Activated CD4-positive, alpha-beta T cell treated with anti-CD3 and anti-CD28 coated beads for 48 hours (primary cell): ENCODE measurements at regions not wholly inside any gene's neighbourhood (a gene's known extent, or its start where the extent isn't known, plus 50 kb on each side); places are given as distances from the start of the nearest gene placed in this dataset.
"Not testable (repeated sequence)": the region's sequence is repeated elsewhere in the genome, so short reads cannot be mapped to it uniquely, and the experiment has no call there.

Experiments
- DNase-seq: peaks from one replicate; pipeline ENCODE4 v3.0.0-alpha.2; 2020

- no peak for DNase-seq
Measured at GRCh38 chr5:155626592-155626991, 613.0 kb downstream of the KIF4B start.

DNA sequence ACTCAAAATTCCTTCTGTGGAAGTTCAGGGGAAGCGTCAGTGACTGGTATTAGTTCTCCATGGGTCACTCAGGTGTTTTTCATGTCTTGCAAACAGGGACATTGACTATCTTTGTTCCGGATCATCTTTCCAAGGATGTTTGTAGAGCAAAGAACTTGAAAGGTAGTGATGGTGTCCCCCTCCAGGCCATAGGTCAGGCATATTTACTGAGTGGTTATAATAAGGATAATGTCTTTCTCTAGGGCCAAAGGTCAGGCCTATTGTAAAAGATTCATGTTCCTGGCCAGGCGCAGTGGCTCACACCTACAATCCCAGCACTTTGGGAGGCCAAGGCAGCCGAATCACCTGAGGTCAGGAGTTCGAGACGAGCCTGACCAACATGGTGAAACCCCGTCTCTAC lies 614.8 kb downstream of the KIF4B start:
- DNase-seq: no peak

DNA sequence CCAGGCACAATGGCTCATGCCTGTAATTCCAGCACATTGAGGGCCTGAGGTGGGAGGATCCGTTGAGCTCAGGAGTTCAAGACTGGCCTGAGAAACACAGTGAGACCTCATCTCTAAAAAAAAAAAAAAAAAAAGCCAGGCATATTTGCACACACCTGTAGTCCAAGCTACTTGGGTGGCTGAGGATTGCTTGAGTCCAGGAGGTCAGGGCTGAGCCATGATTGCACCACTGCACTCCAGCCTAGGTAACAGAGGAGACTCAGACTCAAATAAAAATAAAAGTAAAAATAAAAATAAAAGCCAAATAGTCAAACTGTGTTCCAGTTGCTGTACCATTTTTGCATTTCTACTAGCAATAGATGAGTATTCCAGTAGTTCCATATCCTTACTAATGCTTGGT lies 616.0 kb downstream of the KIF4B start:
- no peak for DNase-seq

GRCh38 chr5:155631116-155631515 lies 617.6 kb downstream of the KIF4B start:
- DNase-seq: no peak

DNA sequence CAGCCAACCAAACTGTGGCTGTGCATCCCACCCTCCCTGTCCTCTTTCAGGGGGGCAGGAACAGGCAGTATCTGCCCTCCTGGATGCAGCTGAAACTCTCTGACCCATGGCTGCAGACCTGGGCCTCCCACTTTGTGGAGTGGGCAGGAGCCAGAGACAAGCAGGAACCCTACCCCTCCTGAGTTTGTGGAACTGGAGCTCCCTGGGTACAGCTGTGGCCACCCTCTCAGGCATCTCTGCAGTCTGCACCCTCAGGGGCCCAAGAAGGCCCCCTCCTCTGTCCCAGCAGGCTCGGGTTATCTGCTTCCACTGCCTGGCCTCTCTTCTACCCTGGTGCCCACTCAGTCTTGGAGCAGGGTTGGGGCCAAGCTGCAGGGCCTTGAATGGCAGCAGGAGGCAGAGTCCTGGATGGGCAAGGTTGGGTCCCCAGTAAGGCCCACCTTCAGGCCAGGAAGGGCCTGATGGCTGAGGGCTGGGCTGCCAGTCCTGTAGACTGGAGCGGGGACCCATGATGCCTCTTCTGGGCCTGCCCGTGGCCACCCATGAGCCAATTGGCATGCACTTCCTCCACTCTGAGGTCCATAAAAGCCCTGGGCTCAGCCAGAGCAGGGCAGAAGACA lies 619.9 kb downstream of the KIF4B start:
- no peak for DNase-seq

DNA sequence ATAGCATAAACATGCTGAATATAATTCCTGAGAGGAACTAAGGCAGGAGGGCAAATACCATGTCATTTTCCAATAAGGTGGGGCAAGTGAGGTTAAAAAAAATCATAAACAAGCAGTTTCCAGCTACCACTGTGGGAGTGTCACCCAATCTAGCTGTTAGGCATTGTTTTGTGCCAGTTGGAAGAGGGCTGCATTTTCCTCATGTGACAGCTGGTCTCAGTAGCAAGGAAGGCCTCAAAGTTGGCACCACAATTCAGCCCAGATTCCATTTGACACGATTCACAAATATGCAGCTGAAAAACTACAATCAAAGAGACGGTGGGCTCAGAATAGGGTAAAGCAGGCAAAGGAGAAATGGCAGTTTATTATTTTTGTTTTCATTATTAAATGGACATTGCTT lies 636.1 kb downstream of the KIF4B start:
- DNase-seq: no peak

- DNase-seq: no peak
Measured at GRCh38 chr5:155655569-155655968, 642.0 kb downstream of the KIF4B start.

DNA sequence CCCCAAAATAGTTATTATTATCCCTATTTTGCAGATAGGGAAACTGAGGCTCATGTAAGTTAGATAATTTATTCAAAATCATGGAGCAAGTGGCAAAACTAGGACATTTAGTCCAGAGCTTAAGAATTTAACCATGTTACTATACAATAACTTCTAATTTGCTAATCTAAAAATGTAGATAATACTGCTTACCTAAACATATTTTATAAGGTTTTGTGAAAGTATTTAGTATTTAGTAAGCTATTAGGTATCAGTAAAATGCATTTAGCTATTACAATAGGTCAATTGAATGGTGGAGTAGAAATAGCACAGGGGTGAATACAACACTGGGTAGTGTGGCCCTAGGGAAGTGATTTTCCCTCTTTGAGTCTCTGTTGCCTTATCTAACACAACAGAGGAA lies 648.3 kb downstream of the KIF4B start:
- DNase-seq: no peak

DNA sequence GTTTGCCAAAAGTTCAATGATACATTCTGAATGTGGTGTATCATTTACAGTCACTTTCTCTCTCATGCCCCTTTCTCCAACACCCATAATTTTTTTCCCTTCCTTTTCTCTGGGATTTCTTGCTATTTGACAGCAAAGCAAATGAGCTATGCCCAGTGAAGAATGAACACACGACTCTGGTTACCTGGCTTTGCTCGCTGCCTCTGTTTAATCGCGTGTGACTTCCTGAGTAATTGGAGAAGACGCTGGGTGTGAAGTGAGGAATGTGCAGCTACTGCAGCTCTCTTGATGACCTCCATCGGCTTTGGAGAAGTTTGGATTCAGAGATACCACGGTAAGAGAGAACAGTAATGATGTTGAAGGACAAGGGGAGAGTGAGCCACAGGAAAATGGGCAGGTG lies 651.8 kb downstream of the KIF4B start:
- no peak for DNase-seq

DNA sequence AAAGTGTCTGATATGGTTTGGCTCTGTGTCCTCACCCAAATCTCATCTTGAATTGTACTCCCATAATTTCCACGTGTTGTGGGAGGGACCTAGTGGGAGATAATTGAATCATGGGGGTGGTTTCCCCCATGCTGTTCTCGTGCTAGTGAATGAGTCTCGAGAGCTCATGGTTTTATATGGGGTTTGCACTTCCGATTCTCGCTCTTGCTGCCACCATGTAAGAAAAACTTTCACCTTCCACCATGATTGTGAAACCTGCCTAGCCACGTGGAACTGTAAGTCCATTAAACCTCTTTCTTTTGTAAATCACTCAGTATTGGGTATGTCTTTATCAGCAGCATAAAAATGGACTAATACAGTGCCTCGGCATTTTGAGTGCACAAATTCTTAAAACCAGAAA lies 655.0 kb upstream of the SGCD start:
- not testable (repeated sequence) for DNase-seq

GRCh38 chr5:155676967-155677366 lies 650.0 kb upstream of the SGCD start:
- DNase-seq: no peak

DNA sequence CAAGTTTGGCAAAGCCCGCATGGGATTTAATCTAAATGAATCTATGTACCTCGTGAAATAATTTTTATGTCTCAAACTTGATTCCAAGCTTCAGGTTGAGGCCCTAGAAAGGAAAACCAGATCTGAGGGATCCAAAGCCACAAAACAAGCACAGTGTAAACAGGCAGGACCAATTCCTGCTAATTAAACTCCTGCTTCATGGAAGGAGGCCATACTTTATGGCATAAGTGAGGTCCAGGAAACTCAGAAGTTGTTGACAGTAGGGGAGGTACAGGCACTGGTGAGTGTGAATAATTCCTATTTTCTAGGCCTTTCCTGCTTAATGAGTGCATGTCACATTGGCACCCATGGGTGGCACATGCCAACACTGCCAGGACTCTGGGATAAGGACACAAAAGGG lies 648.6 kb upstream of the SGCD start:
- DNase-seq: no peak

DNA sequence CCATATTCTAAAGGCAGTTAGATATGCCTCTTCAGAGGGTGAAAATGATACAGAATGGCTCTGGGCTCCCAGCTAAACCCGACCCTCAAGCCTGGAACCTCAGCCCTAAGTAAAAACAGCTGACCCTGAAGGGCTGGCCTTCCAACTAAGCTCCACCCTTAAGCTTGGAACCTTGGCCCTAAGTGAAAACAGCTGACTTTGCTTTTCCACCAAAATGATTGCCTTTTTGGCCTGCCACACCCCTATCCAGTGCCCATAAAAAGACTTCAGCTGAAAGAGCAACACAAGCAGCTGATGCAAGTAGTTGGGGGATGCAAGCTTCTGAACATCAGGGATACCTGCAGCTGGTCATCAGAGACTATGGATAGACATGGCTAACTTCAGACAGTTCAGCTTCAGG lies 647.4 kb upstream of the SGCD start:
- no peak for DNase-seq

DNA sequence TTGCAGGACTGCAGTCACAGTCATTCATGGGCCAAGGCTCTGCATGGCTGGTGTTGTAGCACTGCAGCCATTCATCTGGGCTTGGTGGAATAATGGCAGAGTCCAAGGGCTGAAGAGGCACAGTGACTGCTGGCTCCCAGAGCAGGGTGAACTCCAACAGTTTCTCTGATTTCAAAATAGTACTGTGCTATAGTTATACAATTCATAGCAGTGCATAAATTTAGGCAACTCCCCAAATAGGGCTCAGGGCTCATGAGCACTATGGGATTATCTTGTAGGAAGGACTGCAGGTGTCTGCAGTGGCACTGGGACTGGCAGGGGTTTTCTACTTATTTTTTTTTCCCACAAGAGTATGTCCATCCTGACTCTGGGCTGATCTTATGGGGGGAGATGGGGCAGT lies 642.5 kb upstream of the SGCD start:
- DNase-seq: no peak

GRCh38 chr5:155686131-155686530 lies 640.8 kb upstream of the SGCD start:
- no peak for DNase-seq

DNA sequence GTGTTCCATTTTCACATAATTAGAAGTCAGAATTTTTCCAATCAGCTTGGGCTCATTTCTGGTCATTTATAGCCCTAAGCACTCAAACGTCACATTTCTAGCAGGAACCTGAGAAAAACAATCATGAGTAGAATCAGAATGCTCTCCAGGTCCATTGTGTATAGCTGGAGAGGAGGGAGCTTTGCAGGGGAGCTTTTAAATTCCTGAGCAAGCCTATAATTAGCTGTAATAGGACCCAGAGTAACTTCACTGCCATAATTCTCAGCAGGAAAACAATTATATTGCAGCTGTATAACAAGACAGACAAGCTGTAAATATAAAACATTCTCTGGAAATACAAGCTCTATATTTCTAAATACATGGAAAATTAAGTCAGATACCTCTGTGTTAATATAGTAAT lies 637.6 kb upstream of the SGCD start:
- DNase-seq: no peak

GRCh38 chr5:155696362-155696761 lies 630.6 kb upstream of the SGCD start:
- DNase-seq: no peak

DNA sequence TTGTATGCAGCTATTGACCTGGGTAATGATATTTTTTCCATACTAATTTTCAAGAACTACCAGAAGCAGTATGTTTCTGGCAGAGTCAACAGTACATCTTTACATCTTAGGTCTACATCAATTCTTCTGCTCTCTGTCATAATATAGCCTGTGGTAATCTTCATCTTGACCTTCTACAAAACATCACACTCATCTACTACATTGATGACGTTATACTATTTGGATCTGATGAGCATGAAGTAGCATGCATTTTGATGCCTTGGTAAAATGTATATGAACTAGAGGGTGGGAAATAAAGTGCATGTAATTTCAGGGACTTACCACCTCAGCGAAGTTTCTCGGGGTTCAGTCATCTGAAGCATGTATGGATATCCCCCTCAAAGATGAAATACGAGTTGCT lies 629.7 kb upstream of the SGCD start:
- no peak for DNase-seq

DNA sequence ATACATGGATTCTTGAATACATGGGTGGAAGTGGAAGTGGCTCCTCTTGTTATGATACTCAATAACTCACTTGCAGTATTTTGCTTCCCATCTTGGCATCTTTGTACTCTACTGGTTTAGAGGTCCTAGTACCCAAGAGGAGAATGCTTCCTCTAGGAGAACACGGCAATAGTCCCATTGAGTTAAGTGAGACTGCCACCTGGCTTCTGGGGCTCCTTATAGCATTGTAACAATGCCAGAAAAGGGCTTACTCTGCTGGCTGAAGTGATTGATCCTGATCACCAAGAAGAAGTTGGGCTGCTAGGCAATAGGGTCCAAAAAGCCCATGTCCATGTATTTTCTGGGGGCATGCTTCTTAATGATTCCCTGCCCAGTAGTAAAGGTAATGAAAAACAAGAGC lies 627.6 kb upstream of the SGCD start:
- DNase-seq: no peak

DNA sequence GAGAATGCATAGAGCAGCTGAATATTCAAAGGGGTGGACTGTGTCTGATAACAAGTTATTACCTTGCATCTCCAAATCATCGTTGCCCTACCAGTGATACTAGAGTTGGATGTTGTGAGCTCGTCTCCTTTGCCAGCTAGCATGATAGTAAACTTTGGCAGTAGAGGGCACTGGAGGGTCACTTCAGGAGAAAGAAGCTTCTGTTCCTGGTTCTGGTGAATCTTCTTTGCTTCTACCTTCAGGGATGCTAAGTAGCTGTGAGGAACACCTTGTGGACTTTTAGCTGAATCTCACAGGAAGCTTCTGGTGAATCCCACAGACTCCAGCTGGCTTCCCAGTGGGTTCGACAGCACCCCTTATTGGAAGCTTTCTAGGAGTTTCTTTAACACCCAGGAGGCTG lies 626.6 kb upstream of the SGCD start:
- DNase-seq: no peak

- no peak for DNase-seq
Measured at GRCh38 chr5:155711882-155712281, 615.1 kb upstream of the SGCD start.

DNA sequence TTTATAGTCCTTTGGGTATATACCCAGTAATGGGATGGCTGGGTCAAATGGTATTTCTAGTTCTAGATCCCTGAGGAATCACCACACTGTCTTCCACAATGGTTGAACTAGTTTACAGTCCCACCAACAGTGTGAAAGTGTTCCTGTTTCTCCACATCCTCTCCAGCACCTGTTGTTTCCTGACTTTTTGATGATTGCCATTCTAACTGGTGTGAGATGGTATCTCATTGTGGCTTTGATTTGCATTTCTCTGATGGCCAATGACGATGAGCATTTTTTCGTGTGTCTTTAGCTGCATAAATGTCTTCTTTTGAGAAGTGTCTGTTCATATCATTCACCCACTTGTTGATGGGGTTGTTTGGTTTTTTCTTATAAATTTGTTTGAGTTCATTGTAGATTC lies 612.5 kb upstream of the SGCD start:
- not testable (repeated sequence) for DNase-seq

- DNase-seq: no peak
Measured at GRCh38 chr5:155726267-155726666, 600.7 kb upstream of the SGCD start.

GRCh38 chr5:155727512-155728145 lies 599.3 kb upstream of the SGCD start:
- DNase-seq: no peak

DNA sequence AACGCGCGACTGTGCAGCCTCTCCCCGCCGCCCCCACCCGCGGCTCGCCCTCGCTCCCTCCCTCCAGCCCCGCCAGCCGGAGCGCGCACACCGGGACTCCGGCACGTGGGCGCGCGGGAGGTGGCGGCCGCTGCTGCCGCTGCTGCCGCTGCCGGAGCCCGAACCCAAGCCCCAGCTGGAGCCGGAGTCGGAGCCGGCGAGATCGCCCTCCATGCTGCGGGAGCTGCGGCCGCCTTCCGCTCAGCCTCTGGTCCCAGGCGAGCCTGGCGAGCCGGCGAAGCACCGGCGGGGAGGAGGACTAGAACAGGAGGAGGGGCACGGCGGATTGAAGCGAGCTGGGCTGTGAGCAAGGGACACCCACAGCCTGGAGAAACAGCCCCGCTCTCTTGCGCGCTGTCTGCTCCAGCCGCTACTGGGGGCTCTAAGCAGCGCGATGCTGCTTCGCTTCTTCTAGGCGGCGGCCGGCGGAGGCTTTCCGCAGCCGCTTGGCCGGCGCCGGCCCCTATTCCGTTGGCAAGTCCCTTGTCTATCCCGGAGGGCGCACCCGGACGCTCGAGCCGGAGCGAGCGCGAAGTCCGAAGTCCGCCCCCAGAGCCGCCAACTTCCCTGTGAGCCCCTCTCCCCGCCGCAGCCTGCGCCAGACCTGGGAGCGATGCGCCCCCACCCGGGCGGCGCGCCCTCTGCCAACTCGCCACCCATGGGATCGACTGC lies 598.7 kb upstream of the SGCD start:
- no peak for DNase-seq
